OCI-LY3 (cell line): ENCODE measurements at regions not wholly inside any gene's neighbourhood (a gene's known extent, or its start where the extent isn't known, plus 50 kb on each side); places are given as distances from the start of the nearest gene placed in this dataset.

Experiments used
- EZH2phosphoT487 ChIP-seq: fragments of 200-600 bp; shearing (Covaris generic); IDR thresholded peaks from 2 replicates; pipeline ENCODE4 v1.6.1; 2018; ENCODE audit warnings: antibody characterized with exemption, mixed run types, low read depth
- TF ChIP-seq, protein P1 (sequence below): fragments of 200-600, 300-600 bp; sonication (generic); IDR thresholded peaks from 2 replicates; pipeline ENCODE4 v1.5.1; 2014; ENCODE audit warnings: antibody characterized with exemption, low read length, low read depth

DNA sequence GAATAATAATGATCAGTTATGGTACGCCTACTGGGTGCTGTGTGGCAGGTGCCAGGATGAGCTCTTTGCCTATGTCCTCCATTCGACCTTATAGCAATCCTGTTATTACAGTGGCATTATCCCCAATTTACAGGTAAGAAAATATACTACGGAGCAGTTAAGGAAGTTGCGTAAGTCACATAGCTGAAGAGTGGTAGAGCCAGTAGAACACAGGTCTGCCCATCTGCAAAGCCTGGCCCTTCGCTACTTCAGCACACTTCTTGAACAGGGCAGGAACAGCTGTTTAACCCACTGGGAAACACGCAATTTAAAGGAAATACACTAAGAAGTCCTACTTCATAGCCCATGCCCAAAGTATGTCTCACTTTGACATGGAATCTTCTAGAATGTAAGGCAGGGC is 91.8 kb downstream of the PXDC1 start:
- TF ChIP-seq, protein P1, sequence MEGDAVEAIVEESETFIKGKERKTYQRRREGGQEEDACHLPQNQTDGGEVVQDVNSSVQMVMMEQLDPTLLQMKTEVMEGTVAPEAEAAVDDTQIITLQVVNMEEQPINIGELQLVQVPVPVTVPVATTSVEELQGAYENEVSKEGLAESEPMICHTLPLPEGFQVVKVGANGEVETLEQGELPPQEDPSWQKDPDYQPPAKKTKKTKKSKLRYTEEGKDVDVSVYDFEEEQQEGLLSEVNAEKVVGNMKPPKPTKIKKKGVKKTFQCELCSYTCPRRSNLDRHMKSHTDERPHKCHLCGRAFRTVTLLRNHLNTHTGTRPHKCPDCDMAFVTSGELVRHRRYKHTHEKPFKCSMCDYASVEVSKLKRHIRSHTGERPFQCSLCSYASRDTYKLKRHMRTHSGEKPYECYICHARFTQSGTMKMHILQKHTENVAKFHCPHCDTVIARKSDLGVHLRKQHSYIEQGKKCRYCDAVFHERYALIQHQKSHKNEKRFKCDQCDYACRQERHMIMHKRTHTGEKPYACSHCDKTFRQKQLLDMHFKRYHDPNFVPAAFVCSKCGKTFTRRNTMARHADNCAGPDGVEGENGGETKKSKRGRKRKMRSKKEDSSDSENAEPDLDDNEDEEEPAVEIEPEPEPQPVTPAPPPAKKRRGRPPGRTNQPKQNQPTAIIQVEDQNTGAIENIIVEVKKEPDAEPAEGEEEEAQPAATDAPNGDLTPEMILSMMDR, result no peak
- TF ChIP-seq EZH2phosphoT487, result no peak
